Activated naive CD4-positive, alpha-beta T cell treated with anti-CD3 and anti-CD28 coated beads, Interleukin-2, amount 50 U/mL, for 24 hours (primary cell): ENCODE measurements at regions not wholly inside any gene's neighbourhood (a gene's known extent, or its start where the extent isn't known, plus 50 kb on each side); places are given as distances from the start of the nearest gene placed in this dataset.

ENCODE experiments used
- H3K27ac Mint-ChIP-seq: one replicate; pipeline ENCODE4 v1.8.0; 2021; ENCODE audit warnings: mild to moderate bottlenecking, mixed read lengths
- H3K27me3 Mint-ChIP-seq: one replicate; pipeline ENCODE4 v1.8.0; 2021; ENCODE audit warnings: mixed read lengths
- H3K36me3 Mint-ChIP-seq: one replicate; pipeline ENCODE4 v1.8.0; 2021; ENCODE audit warnings: mixed read lengths
- H3K4me1 Mint-ChIP-seq: one replicate; pipeline ENCODE4 v1.8.0; 2021; ENCODE audit warnings: mixed read lengths
- H3K4me3 Mint-ChIP-seq: one replicate; pipeline ENCODE4 v1.8.0; 2021; ENCODE audit warnings: mild to moderate bottlenecking, mixed read lengths
- H3K9me3 Mint-ChIP-seq: one replicate; pipeline ENCODE4 v1.8.0; 2021; ENCODE audit warnings: mixed read lengths

DNA sequence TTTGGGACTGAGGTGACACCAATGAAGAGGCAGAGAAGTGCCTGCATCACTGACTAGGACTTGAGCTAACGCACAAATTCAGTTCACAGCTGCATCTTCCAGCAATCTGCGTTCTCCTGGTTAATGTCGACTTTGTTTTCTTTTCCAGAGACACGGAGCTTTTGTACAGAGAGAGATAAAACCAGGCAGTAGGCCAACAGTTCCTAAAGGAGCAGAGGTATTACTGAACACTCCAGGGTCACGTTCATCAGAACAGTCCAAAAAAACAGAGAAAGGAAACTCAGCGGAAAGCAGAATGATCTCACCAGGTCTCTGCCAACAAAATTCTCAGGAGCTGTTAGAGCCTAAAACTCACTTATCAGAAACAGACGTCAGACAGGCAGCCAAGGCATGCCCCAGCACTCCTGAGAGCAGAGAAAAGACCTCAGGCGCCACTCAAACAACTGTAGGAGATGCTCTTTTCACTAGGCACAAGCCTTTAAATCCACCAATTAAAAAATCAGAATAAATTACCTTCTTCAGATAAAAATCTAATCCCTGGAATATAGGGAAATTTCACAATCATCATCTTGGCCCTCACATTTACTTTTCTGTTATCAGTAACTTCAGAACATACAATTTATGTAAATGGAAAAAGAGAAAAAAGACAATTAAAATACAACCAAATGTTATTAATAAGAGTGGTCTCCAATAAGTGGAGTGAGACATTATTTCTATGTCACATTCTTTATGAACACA lies 95.9 kb upstream of the SPTBN1 start:
- Mint-ChIP-seq H3K9me3 (peaks cover 4% of the 10 kb centered on the region), H3K4me3 (no peak overlapping the region), H3K36me3 (no peaks in the 10 kb centered on the region), H3K4me1 (no peaks in the 10 kb centered on the region), H3K27me3 (peaks cover 19% of the 10 kb centered on the region), H3K27ac (no peak overlapping the region)

DNA sequence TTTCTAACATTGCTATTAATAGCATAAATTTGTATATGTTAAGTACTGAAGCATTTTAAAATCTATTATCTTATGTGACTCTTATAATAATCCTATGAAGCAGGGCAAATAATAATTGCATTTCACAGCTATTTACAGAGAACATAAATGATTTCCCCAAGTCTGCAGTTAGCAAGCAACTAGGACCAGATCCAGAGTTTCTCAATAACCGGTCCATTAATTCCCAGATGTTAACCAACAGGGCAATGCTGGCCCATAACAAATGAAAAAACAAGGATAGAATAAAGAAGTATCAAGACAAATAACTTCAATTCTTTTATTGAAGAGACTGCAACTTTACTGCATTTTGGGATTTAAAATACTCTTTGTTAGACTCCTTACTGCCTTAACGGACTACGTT lies 91.7 kb upstream of the SPTBN1 start:
- H3K27ac Mint-ChIP-seq: no peak overlapping the region
- peaks cover 20% of the 10 kb centered on the region for H3K9me3 Mint-ChIP-seq
- peaks cover 19% of the 10 kb centered on the region for H3K27me3 Mint-ChIP-seq
- no peak overlapping the region for H3K4me3 Mint-ChIP-seq
- H3K4me1 Mint-ChIP-seq: no peaks in the 10 kb centered on the region
- no peaks in the 10 kb centered on the region for H3K36me3 Mint-ChIP-seq

DNA sequence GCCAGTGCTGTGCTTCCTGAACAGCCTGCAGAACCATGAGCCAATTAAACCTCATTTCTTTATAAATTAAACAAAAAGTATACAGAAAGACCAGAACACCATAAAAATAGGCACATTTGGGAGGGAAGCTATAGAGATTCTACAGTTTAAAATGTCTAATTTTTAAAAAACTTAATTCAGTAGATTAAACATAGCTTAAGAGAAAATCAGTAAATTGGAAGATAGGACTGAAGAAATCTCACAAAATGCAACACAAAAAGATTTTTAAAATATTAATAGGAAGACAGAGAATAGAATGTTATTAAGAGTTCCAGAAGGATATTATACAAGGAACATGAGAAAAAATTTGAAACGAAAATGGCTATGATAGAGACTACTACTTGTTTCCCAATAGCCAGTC lies 90.5 kb upstream of the SPTBN1 start:
- no peaks in the 10 kb centered on the region for H3K4me1 Mint-ChIP-seq
- H3K36me3 Mint-ChIP-seq: no peaks in the 10 kb centered on the region
- H3K27me3 Mint-ChIP-seq: peaks cover 12% of the 10 kb centered on the region
- H3K9me3 Mint-ChIP-seq: peaks cover 20% of the 10 kb centered on the region
- H3K4me3 Mint-ChIP-seq: no peak overlapping the region
- no peak overlapping the region for H3K27ac Mint-ChIP-seq

DNA sequence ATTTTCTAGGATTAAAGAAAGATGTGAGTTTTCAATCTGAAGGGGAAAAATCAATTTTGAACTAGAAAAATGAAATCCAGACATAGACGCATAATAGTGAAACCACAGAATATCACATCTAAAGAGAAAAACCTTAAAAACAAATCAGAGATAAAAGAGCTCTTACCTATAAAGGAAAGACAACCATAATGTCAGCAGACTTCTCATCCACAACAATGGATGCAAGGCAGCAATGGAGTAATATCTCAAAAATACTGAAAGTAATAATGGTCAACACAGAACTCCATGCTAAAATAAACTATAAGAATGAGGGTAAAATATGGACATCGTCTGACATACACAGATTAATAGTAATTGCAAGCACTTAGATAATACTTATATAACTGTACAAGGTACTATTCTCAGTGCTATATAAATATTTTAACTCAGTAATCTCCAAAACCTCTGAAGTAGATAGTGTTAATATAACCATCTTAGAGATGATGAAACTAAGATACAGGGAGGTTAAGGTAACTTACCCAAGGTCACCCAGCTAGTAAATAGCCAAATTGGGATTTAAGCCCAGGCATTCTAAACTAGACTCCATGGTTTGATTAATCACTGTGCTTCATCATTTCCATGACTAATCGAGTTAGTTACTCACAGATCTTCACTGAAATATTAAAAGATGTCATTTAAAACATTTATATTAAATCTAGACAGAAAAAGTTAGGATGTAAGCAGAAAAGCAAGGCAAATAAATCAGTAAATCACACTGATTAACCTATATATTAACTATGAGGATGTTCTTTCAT lies 89.4 kb upstream of the SPTBN1 start:
- no peaks in the 10 kb centered on the region for H3K36me3 Mint-ChIP-seq
- no peak overlapping the region for H3K4me3 Mint-ChIP-seq
- peaks cover 20% of the 10 kb centered on the region for H3K9me3 Mint-ChIP-seq
- no peaks in the 10 kb centered on the region for H3K4me1 Mint-ChIP-seq
- no peak overlapping the region for H3K27ac Mint-ChIP-seq
- H3K27me3 Mint-ChIP-seq: peaks cover 12% of the 10 kb centered on the region

DNA sequence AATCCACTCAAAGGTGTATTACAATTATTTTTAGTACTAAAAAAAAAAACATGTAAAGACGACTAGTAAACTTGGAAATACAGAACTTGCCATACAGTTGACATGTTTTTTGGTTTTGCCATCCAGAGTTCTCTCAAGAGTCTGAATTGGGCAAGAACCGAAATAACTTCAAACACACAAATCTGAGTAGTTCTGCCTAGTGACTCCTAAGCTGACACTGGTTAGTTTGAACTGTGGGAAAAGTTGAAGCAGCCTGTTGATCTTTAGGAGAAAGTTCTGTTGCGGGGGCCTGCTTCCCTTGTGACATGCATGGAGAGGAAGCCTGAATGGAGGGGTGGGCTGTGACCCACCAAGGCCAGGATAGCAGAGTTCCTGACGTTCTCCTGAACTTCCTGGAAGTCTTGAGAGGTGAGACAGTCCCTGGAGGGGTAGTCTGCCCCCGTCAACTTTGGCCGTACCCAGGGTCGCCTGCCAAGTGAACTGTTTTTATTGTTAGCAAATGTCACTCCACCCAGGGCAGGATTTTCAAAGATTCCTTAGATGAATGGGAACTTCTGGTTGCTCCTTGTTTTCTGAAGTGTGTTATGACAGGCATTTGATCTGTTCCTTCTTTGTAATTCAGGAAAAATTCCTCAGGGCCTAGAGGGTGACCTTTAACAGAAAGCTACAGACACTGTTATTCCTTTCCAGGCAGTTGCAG lies 85.6 kb upstream of the SPTBN1 start:
- H3K4me1 Mint-ChIP-seq: no peaks in the 10 kb centered on the region
- peaks cover 6% of the 10 kb centered on the region for H3K27me3 Mint-ChIP-seq
- peaks cover 13% of the 10 kb centered on the region for H3K9me3 Mint-ChIP-seq
- no peaks in the 10 kb centered on the region for H3K36me3 Mint-ChIP-seq
- H3K27ac Mint-ChIP-seq: no peak overlapping the region
- no peak overlapping the region for H3K4me3 Mint-ChIP-seq

DNA sequence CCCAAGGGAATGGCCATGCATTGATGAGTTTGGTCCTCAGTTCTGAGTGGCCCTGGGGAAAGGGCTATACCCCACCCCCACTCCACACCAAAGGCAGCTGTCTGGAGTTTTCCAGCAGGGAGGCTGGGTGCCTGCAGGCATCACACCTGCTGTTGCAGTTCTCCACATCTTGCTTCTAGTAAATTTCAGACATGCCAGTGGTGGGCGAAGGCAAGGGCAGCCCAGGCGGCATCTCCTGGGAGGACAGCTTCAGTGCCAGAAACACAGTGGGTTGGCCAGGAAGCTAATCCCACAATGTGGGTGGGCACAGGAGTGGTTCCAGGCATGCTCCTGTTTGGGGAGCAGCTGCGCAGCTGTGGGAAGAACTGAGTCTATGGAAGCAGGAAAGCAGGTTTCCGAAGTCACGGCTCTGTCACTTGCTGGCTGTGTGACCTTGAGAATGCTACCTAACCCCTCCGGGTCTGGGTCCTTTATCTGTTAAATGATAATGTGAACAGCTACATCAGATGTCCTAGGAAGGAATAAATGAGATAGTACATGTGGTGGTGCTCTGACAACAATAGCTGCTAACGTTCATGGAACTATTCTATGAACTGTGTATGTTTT lies 84.6 kb upstream of the SPTBN1 start:
- Mint-ChIP-seq H3K36me3 (no peaks in the 10 kb centered on the region), H3K27me3 (peaks cover 9% of the 10 kb centered on the region), H3K9me3 (peaks cover 12% of the 10 kb centered on the region), H3K4me3 (no peak overlapping the region), H3K27ac (no peak overlapping the region), H3K4me1 (no peaks in the 10 kb centered on the region)

DNA sequence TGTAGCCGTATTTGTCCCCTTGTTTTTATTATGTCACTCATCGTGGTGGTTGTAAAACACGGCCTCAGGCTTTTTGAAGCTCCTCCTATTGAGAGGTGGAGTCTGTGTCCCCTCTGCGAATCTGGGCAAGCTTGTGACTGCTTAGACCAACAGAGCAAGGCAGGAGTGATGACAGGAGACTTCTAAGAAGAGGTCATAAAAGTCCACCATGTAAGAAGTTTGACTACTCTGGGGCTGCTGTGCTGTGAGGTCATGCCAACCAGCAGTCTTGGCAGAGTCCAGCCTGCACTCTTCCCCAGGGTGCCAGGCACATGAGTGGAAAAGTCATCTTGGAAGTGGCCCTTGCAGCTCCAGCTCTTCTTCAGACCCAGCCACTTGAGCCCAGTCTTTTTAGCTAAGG lies 83.8 kb upstream of the SPTBN1 start:
- H3K27me3 Mint-ChIP-seq: peaks cover 10% of the 10 kb centered on the region
- H3K36me3 Mint-ChIP-seq: no peaks in the 10 kb centered on the region
- no peaks in the 10 kb centered on the region for H3K4me1 Mint-ChIP-seq
- H3K4me3 Mint-ChIP-seq: no peak overlapping the region
- H3K27ac Mint-ChIP-seq: no peak overlapping the region
- H3K9me3 Mint-ChIP-seq: peaks cover 12% of the 10 kb centered on the region

DNA sequence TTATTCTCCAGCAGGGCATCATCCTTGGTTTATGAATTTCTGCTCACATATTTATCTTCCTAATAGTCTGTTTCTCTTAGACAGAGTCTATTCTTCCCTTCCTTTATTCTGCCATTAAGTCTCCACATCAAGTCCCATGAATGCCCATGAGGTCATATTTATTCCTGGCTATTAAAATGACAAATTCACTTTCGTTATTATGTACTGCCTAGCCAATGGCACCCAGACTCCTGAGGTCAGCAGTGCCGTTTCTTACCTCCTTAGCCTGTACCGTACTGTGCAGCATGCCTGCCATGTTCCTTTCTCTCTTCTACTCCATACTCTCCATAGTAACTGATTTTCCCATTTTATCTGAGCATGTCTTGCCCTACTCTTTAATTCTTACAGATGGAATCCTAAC lies 82.3 kb upstream of the SPTBN1 start:
- H3K27me3 Mint-ChIP-seq: peaks cover 9% of the 10 kb centered on the region
- H3K9me3 Mint-ChIP-seq: peaks cover 4% of the 10 kb centered on the region
- H3K27ac Mint-ChIP-seq: no peak overlapping the region
- H3K36me3 Mint-ChIP-seq: no peaks in the 10 kb centered on the region
- H3K4me1 Mint-ChIP-seq: no peaks in the 10 kb centered on the region
- H3K4me3 Mint-ChIP-seq: no peak overlapping the region

DNA sequence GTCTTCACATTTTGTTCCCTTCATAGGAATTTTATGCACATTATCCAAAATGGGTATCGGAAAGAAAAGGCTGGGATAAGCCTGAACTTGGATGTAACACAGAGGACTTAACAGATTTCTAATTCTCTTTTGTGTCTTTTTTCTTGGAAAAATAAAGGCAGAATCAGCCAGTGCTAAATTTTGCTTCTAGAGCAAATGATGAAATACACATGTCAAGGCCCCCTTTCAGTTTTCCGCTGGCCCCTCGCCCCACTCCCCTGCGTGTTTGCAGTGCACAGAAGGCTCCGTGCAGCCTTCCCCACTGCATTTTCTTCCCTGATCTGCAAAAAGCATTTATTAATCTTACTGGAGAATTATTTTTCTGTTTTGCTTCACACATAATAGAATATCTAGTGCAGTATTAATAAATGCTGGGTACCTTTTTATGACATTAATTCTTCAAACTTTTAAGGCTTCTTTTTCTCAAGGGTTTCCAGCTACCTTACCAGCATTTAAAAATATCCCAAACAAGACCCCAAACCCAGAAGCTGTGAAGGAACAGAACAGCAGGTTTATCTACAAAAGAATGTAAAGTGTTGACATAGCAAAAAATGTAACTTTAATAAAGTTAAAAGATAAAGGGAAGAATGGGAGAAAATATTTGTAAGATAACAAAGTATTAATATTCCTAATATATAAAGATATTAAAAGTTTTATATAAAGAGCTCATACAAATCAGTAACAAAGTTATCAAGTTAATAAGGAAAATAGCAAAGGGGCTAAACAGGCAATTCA lies 81.3 kb upstream of the SPTBN1 start:
- Mint-ChIP-seq H3K27me3 (peaks cover 9% of the 10 kb centered on the region), H3K4me1 (no peaks in the 10 kb centered on the region), H3K36me3 (no peaks in the 10 kb centered on the region), H3K27ac (no peak overlapping the region), H3K4me3 (no peak overlapping the region), H3K9me3 (no peaks in the 10 kb centered on the region)

DNA sequence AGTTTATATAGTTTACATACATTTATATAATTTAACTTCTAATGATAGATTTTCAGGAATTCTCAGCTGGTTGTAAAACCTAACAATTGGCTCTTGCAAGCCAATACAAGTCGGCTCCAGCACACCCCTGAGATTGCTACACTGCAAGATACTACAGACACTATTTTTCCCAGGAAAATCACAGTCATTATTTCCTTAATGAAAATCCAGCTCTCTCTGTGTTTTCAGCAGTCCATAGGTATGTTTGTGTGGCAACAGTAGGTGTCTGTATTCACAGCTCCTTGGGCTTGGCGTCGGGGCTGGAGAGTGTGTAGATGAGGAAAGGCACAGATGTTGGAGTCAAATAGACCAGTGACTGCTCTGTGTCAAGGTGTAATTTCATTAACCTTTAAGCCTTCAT lies 78.7 kb upstream of the SPTBN1 start:
- H3K36me3 Mint-ChIP-seq: no peaks in the 10 kb centered on the region
- no peaks in the 10 kb centered on the region for H3K9me3 Mint-ChIP-seq
- no peak overlapping the region for H3K27ac Mint-ChIP-seq
- H3K4me1 Mint-ChIP-seq: no peaks in the 10 kb centered on the region
- H3K4me3 Mint-ChIP-seq: no peak overlapping the region
- peaks cover 9% of the 10 kb centered on the region for H3K27me3 Mint-ChIP-seq

DNA sequence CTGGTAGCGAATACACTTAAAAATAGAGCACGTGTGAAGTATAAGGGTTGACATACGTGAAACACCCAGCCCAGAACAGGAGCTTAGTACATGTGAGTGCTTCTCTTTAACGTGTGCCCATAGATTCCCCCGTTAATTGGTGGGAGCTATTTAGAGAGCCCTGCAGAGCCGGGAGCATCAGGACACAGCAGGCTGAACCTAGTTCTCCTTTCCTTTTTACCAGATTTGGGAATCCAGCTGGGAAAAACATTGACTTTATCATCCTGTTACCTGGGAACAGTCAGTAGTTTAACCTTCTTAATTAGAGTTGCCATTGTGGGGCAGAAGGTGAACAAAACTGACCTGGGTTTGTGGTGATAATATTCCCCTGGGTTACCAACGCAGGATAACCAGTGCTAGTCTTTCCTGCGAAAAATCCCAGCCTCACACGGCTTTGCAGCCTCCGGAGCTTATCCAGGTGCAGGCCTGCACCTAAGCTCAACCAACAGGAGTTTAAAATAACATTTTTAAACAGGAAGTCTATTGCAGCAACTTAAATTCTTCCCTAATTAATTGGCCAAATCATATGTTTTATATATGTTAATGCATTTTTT lies 78.1 kb upstream of the SPTBN1 start:
- no peaks in the 10 kb centered on the region for H3K4me1 Mint-ChIP-seq
- no peak overlapping the region for H3K4me3 Mint-ChIP-seq
- H3K27ac Mint-ChIP-seq: no peak overlapping the region
- H3K9me3 Mint-ChIP-seq: no peaks in the 10 kb centered on the region
- H3K27me3 Mint-ChIP-seq: peaks cover 10% of the 10 kb centered on the region
- no peaks in the 10 kb centered on the region for H3K36me3 Mint-ChIP-seq

DNA sequence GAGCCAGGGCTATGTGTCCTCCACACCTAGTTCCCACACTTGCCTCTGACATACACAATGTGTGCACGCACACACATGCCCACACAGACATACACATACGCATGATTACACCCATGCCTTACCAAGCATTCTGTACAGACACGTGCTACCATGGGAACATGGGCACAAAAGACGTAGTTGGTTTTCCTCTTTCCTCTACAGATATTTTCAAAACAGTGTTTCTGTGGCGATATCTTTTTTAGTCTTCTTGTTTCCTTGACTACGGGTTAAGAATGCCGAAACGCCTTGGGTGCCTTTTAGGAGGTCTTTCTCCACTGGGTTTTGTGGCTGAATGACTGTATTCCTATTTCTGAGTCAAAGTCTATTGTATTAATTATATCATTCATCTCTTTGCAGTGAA lies 75.5 kb upstream of the SPTBN1 start:
- Mint-ChIP-seq H3K4me1 (no peaks in the 10 kb centered on the region), H3K36me3 (no peaks in the 10 kb centered on the region), H3K9me3 (no peaks in the 10 kb centered on the region), H3K4me3 (no peak overlapping the region), H3K27me3 (peaks cover 5% of the 10 kb centered on the region), H3K27ac (no peak overlapping the region)

DNA sequence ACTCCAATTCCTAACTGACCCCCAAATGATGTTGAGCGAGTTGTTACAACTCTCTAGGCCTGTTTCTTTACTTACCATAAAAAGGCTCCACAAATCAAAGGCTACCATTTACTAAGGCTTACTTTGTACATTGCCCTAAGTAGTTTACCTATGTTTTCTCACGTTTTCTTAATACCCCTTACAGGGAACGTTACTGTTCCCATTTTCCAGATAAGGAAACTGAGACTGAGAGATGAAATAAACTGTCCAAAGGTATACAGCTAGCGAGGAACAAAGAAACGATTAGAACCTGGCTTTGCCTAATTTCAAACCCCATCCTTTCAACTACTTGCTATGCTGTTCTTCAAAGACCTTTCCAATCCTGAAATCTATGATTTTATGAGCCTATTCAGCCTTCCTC lies 74.8 kb upstream of the SPTBN1 start:
- H3K9me3 Mint-ChIP-seq: no peaks in the 10 kb centered on the region
- no peak overlapping the region for H3K27ac Mint-ChIP-seq
- H3K36me3 Mint-ChIP-seq: no peaks in the 10 kb centered on the region
- peaks cover 5% of the 10 kb centered on the region for H3K27me3 Mint-ChIP-seq
- H3K4me1 Mint-ChIP-seq: no peaks in the 10 kb centered on the region
- no peak overlapping the region for H3K4me3 Mint-ChIP-seq

DNA sequence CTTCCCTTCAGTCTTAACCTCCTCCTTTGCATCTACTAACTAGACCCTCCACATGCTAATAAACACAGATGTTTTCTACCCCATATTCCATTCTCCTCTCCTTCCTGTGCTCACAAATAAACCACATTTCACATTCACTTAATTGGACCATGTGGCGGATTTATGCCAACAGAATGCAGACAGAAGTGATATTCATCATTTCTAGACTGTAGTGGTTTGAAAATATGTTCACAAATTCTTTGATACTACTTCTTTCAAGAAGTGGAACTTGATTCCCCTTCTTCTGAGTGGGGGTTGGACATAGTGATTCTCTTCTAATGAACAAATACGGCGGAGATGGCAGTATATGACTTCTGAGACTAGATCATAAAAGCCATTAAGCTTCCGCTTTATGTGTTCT lies 73.5 kb upstream of the SPTBN1 start:
- Mint-ChIP-seq H3K36me3 (no peaks in the 10 kb centered on the region), H3K4me1 (no peaks in the 10 kb centered on the region), H3K9me3 (no peaks in the 10 kb centered on the region), H3K27me3 (peaks cover 1% of the 10 kb centered on the region), H3K4me3 (no peak overlapping the region), H3K27ac (no peak overlapping the region)
